ENCODE measurements at regions not wholly inside any gene's neighbourhood (a gene's known extent, or its start where the extent isn't known, plus 50 kb on each side); places are given as distances from the start of the nearest gene placed in this dataset.
"Not testable (repeated sequence)": the region's sequence is repeated elsewhere in the genome, so short reads cannot be mapped to it uniquely, and the experiment has no call there.

- DNase-seq (ENCODE audit: low read depth) = peak; percentile 8
These were observed 5455.9 kb upstream of the TPTE start for GRCh38 chr21:5065240-5066211.

GRCh38 chr21:5066682-5067251, 5454.6 kb upstream of the TPTE start:
- DNase-seq (ENCODE audit: low read depth) = not testable (repeated sequence)

DNA sequence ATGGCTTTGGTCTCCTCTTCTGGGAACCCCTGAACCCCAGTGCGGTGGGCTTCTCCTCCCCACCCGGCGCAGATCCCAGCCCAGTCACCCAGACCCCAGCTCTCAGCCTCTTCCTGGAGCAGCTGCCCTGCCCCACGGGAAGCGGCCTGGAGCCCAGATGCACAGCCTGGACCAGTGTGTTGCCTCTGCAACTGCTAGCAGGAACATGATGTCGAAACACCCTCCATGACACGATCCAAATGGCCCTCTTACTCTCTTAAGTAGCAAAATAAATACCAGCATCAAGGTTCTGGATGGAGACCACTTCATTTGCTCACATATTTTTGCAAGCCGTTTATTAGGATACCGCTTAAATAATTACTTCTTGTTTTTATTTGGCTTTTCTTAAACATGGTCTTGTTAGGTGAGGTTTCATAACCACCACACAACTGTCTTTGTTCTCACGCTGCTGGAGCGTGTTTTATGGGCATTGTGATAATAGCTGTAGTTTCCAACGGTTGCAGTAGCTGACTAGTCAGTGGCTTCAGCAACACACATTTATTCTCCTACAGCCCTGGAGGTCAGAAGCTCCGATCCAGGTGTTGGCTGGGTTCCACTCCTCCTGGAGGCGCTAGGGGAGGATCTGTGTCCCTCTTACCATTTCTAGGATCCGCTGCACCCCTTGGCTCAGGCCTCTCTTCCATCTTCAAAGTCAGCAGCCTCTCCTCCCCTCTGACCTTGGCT, 5453.9 kb upstream of the TPTE start:
- not testable (repeated sequence) for DNase-seq (ENCODE audit: low read depth)

GRCh38 chr21:5068649-5069048, 5452.7 kb upstream of the TPTE start:
- not testable (repeated sequence) for DNase-seq (ENCODE audit: low read depth)

- not testable (repeated sequence) for DNase-seq (ENCODE audit: low read depth)
These were observed 5450.2 kb upstream of the TPTE start for GRCh38 chr21:5071180-5071579.

GRCh38 chr21:5076854-5077253, 5444.5 kb upstream of the TPTE start:
- DNase-seq (ENCODE audit: low read depth) = not testable (repeated sequence)

- DNase-seq (ENCODE audit: low read depth) = not testable (repeated sequence)
These were observed 5442.0 kb upstream of the TPTE start for GRCh38 chr21:5079361-5079760.

DNA sequence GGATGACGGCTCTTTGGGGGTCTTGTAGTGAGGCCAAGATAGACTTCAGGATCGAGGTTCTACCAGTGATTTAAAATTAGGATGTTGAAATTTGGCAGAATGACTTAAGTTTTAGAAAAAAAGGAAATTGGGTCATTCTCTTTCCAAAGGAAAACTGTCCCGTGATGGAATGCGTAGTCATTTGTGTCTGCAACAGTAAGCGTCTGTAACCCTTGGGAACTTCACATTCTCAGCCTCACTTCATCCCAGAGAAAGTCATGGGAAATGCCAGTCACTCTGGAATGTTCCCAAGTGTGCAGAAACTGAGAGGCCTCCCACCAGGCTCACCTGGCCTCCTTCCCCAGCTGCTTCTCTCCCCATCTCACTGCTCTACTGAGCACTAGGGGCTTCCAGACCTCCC, 5441.4 kb upstream of the TPTE start:
- not testable (repeated sequence) for DNase-seq (ENCODE audit: low read depth)

DNA sequence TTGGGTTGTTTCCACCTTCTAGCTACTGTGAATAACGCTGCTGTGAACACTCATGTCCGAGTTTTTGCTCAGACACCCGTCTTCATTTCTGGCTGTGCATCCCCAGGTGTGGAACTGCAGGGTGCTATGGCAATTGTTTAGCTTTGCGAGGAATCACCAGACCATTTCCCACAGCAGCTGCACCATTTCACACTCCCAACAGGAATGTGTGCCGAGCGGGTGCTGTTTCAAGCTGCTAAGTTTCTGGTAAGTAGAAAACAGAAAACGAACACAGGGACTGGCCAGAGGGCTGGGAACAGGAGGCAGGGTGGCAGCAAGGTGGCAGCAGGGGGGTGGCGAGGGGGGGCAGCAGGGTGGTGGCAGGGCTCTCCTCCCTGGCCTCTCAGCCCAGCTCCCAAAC, 5437.1 kb upstream of the TPTE start:
- not testable (repeated sequence) for DNase-seq (ENCODE audit: low read depth)

GRCh38 chr21:5085456-5085855, 5435.9 kb upstream of the TPTE start:
- not testable (repeated sequence) for DNase-seq (ENCODE audit: low read depth)

- DNase-seq (ENCODE audit: low read depth) = not testable (repeated sequence)
These were observed 5435.0 kb upstream of the TPTE start for GRCh38 chr21:5086416-5086815.

DNA sequence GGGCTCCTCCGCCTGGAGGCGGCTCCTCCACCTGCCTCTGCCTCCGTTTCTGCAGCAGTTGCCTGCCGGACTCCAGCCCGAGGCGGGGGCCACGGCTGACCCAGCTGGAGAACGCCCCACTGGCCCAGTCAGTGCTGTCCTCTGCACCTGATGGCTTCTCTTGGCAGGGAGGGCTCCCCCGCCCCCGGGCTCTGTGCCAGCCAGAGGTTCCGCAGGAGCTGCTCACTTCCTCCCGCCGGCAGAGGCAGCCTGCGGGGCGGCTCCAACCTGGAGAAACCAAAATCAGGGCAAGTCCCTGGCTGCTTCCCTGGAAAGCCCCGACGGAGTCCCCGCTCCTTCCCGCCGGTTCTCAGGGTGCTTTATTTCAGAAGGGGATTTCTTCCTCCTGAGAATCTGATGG, 5432.6 kb upstream of the TPTE start:
- not testable (repeated sequence) for DNase-seq (ENCODE audit: low read depth)

DNA sequence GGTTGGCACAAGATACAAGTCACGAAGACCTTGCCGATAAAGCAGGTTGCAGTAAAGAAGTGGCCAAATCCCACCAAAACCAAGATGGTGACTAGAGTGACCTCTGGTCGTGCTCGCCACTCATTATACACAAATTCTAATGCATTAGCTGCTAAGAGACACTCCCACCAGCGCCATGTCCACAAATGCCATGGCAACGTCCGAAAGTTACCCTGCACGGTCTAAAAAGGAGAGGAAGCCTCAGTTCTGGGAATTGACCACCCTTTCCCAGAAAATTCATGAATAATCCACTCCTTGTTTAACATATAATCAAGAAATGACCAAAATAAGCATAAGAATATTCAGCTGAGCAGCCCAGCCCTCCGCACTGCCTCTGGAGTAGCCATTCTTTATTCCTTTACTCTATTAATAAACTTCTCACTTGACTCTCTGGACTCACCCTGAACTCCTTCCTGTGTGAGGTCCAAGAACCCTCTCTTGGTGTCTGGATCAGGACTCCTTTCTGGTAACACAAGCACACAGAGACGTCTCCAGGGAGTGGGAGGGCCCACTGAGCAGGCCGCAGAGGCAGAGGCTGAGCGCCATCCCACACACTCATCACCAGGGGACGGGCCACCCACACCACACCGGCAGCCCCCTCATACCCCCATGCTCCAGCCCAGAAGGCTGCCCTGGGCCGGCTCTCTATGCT, 5431.8 kb upstream of the TPTE start:
- not testable (repeated sequence) for DNase-seq (ENCODE audit: low read depth)

GRCh38 chr21:5090132-5091079, 5431.0 kb upstream of the TPTE start:
- not testable (repeated sequence) for DNase-seq (ENCODE audit: low read depth)

DNA sequence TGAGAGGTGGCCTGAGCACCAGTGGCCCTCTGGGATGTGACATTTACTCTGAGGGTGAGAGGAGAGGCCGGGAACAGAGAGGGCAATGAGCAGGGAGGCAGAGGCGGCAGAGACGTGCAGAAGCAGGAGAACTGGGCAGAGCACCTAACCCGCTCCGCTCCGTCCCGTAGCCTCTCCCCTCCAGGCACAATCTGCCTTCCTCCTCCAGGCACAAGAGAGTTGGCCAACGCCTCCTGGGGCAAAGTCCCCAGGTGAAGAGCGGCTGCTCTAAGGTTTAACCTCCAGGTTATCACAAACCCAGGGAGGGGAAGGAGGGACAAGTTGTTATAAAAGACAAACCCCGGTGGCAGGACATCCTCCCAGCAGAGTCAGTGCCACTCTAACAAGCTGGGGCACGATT, 5430.1 kb upstream of the TPTE start:
- DNase-seq (ENCODE audit: low read depth) = not testable (repeated sequence)

DNA sequence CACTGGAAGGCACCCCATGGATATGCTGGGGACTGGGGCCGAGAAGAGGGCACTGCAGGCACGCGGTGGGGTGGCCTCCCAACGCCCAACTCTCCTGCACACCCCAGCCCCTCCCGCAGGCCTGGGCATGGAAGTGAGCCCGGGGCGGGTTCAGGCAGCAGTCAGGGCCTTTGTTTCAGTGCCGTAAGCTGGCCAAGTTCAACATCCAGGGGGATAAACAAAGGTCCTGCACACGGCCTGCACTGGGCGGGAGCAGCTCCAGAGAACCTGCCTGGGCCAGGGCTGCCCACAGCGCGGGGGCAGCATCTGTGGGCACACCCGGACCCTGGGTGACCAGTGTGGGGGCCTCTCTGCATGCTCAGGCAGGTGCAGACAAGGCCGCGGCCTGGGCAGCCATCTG, 5425.8 kb upstream of the TPTE start:
- DNase-seq (ENCODE audit: low read depth) = not testable (repeated sequence)

GRCh38 chr21:5098010-5098743, 5423.2 kb upstream of the TPTE start:
- not testable (repeated sequence) for DNase-seq (ENCODE audit: low read depth)

- DNase-seq (ENCODE audit: low read depth) = not testable (repeated sequence)
These were observed 5420.7 kb upstream of the TPTE start for GRCh38 chr21:5100604-5101174.

- peak; percentile 72 for DNase-seq (ENCODE audit: low read depth)
These were observed 5419.6 kb upstream of the TPTE start for GRCh38 chr21:5101749-5102148.
